GM23338 (cell line): ENCODE measurements at regions not wholly inside any gene's neighbourhood (a gene's known extent, or its start where the extent isn't known, plus 50 kb on each side); places are given as distances from the start of the nearest gene placed in this dataset.

Source experiments
- ATAC-seq: fragments of 200-7000 bp; cut with Tn5 transposase; 3 replicates; pipeline ENCODE4 v1.9.1; 2020
- DNase-seq: peaks from one replicate; pipeline ENCODE4 v3.0.0-alpha.2; 2015; ENCODE audit warnings: low spot score
- H2AFZ ChIP-seq: fragments of 200-600 bp; sonication (generic); 2 replicates; pipeline ENCODE4 v1.8.0; 2016; ENCODE audit warnings: antibody characterized with exemption, mild to moderate bottlenecking, moderate library complexity
- H3F3A ChIP-seq: fragments of 200-600 bp; sonication (generic); replicated peaks from 2 replicates; pipeline ENCODE4 v1.8.0; 2017; ENCODE audit warnings: antibody characterized with exemption, mixed run types, low read depth
- H3K27ac ChIP-seq: fragments of 200-600 bp; sonication (generic); 2 replicates; pipeline ENCODE4 v1.6.1; 2016; ENCODE audit warnings: low read depth
- H3K27me3 ChIP-seq: fragments of 200-600 bp; sonication (generic); 2 replicates; pipeline ENCODE4 v1.8.0; 2016; ENCODE audit warnings: mild to moderate bottlenecking, mixed run types, moderate library complexity; ENCODE audit not compliant: insufficient read depth
- H3K36me3 ChIP-seq: fragments of 200-600 bp; sonication (generic); 2 replicates; pipeline ENCODE4 v1.8.0; 2016; ENCODE audit warnings: mild to moderate bottlenecking; ENCODE audit not compliant: insufficient read depth
- H3K4me1 ChIP-seq: fragments of 200-600 bp; sonication (generic); 2 replicates; pipeline ENCODE4 v1.8.0; 2016; ENCODE audit warnings: mild to moderate bottlenecking, moderate library complexity; ENCODE audit not compliant: insufficient read depth
- H3K4me2 ChIP-seq: fragments of 200-600 bp; sonication (generic); 2 replicates; pipeline ENCODE4 v1.7.1; 2017; ENCODE audit warnings: mixed run types
- H3K4me3 ChIP-seq: fragments of 200-600 bp; sonication (generic); 2 replicates; pipeline ENCODE4 v1.6.1; 2016; ENCODE audit warnings: mixed run types
- H3K79me2 ChIP-seq: fragments of 200-600 bp; sonication (generic); replicated peaks from 2 replicates; pipeline ENCODE4 v1.8.0; 2017; ENCODE audit warnings: mild to moderate bottlenecking; ENCODE audit not compliant: insufficient read depth
- H3K9me2 ChIP-seq: fragments of 200-600 bp; sonication (generic); 2 replicates; pipeline ENCODE4 v1.8.0; 2017; ENCODE audit not compliant: insufficient read depth
- H4K20me1 ChIP-seq: fragments of 200-600 bp; sonication (generic); replicated peaks from 2 replicates; pipeline ENCODE4 v1.8.0; 2017; ENCODE audit warnings: mild to moderate bottlenecking; ENCODE audit not compliant: insufficient read depth
- H3K27ac Mint-ChIP-seq: 2 replicates; pipeline ENCODE4 v1.8.0; 2020; ENCODE audit warnings: inconsistent platforms, mild to moderate bottlenecking, moderate library complexity, mixed read lengths
- H3K27me3 Mint-ChIP-seq: 3 replicates; pipeline ENCODE4 v1.8.0; 2022; ENCODE audit warnings: low read depth, mild to moderate bottlenecking, moderate library complexity, mixed read lengths, inconsistent platforms; ENCODE audit not compliant: insufficient read depth, poor library complexity
- H3K36me3 Mint-ChIP-seq: 3 replicates; pipeline ENCODE4 v1.8.0; 2021; ENCODE audit warnings: low read depth, mild to moderate bottlenecking, inconsistent platforms, moderate library complexity, mixed read lengths
- H3K4me1 Mint-ChIP-seq: 3 replicates; pipeline ENCODE4 v1.8.0; 2020; ENCODE audit warnings: mild to moderate bottlenecking, inconsistent platforms, mixed read lengths
- H3K4me3 Mint-ChIP-seq: 3 replicates; pipeline ENCODE4 v1.8.0; 2021; ENCODE audit warnings: moderate library complexity, mild to moderate bottlenecking, inconsistent platforms, mixed read lengths
- H3K9me3 Mint-ChIP-seq: 3 replicates; pipeline ENCODE4 v1.8.0; 2020; ENCODE audit warnings: moderate library complexity, mild to moderate bottlenecking, inconsistent platforms, mixed read lengths
- CREB1 ChIP-seq: fragments of 250-450 bp; sonication (Bioruptor Pico); IDR thresholded peaks from 2 replicates; pipeline ENCODE4 v1.5.0; 2020; ENCODE audit warnings: low read depth, mild to moderate bottlenecking, moderate library complexity
- CTCF ChIP-seq, 2 experiments: fragments of 200-600 bp in 1 of 2; sonication (generic) in 1 of 2; conservative IDR thresholded peaks; 2 replicates each; pipeline versions ENCODE4 v1.5.1 to v1.6.1; 2016 to 2017; ENCODE audit warnings: antibody characterized with exemption in 2 of 2, low read depth in 2 of 2, mild to moderate bottlenecking in 2 of 2, moderate library complexity in 1 of 2
- ETS1 ChIP-seq: IDR thresholded peaks from 2 replicates; pipeline ENCODE4 v1.6.1; 2016; ENCODE audit warnings: antibody characterized with exemption
- EZH2 ChIP-seq: fragments of 200-600 bp; sonication (generic); IDR thresholded peaks from one replicate; pipeline ENCODE4 v1.8.0; 2017; ENCODE audit warnings: antibody characterized with exemption, mild to moderate bottlenecking, low read depth; ENCODE audit not compliant: unreplicated experiment
- ZNF114 ChIP-seq: fragments of 250-450 bp; sonication (Bioruptor Pico); IDR thresholded peaks from 2 replicates; pipeline ENCODE4 v1.5.0; 2020; ENCODE audit warnings: mild to moderate bottlenecking, moderate library complexity
- ZNF331 ChIP-seq: fragments of 250-450 bp; sonication (Bioruptor Pico); IDR thresholded peaks from 2 replicates; pipeline ENCODE4 v1.5.0; 2020; ENCODE audit warnings: low read depth, mild to moderate bottlenecking, moderate library complexity
- ZNF462 ChIP-seq: fragments of 250-450 bp; sonication (Bioruptor Pico); IDR thresholded peaks from 2 replicates; pipeline ENCODE4 v1.5.0; 2020; ENCODE audit warnings: mild to moderate bottlenecking, moderate library complexity

- TF ChIP-seq ZNF462 (CRISPR knock-in tag): no peak
- no peak for TF ChIP-seq EZH2
These were observed 76.3 kb upstream of the PLEKHA5 start (continued) for GRCh38 chr12:19053218-19053617.

- no peaks in the 10 kb centered on the region for H3F3A ChIP-seq
- Mint-ChIP-seq H3K9me3 (no peaks in the 10 kb centered on the region), H3K36me3 (no peaks in the 10 kb centered on the region), H3K4me1 (peaks cover 32% of the 10 kb centered on the region), H3K27ac (no peak overlapping the region), H3K27me3 (peaks cover 2% of the 10 kb centered on the region), H3K4me3 (no peak overlapping the region)
- peaks cover 28% of the 10 kb centered on the region for H3K4me1 ChIP-seq
- no peaks in the 10 kb centered on the region for H3K79me2 ChIP-seq
- TF ChIP-seq ZNF114 (CRISPR knock-in tag) (no peak), CREB1 (no peak), ZNF331 (CRISPR knock-in tag) (no peak)
- H3K27ac ChIP-seq: no peak overlapping the region
- no peak for ATAC-seq
- H3K4me2 ChIP-seq: 0 out of 2 replicates have a peak overlapping the region, but pooled peaks have one; percentile 2
- no peak overlapping the region for H2AFZ ChIP-seq
- H3K36me3 ChIP-seq: no peaks in the 10 kb centered on the region
- no peak for DNase-seq
- no peak overlapping the region for H3K4me3 ChIP-seq
- no peaks in the 10 kb centered on the region for H3K27me3 ChIP-seq
- H4K20me1 ChIP-seq: no peaks in the 10 kb centered on the region
- no peaks in the 10 kb centered on the region for H3K9me2 ChIP-seq
These were observed 75.5 kb upstream of the PLEKHA5 start for GRCh38 chr12:19054035-19054434.

GRCh38 chr12:19055589-19055988 is 73.9 kb upstream of the PLEKHA5 start:
- ATAC-seq (no peak), DNase-seq (no peak)
- Histone ChIP-seq H3K4me3 (no peak overlapping the region), H3F3A (no peaks in the 10 kb centered on the region), H3K27me3 (no peaks in the 10 kb centered on the region), H3K9me2 (no peaks in the 10 kb centered on the region), H3K4me2 (no peak overlapping the region), H3K79me2 (no peaks in the 10 kb centered on the region), H3K4me1 (peaks cover 28% of the 10 kb centered on the region), H3K27ac (no peak overlapping the region), H4K20me1 (no peaks in the 10 kb centered on the region), H3K36me3 (no peaks in the 10 kb centered on the region), H2AFZ (no peak overlapping the region)
- no peaks in the 10 kb centered on the region for H3K9me3 Mint-ChIP-seq
- peaks cover 32% of the 10 kb centered on the region for H3K4me1 Mint-ChIP-seq
- H3K4me3 Mint-ChIP-seq: no peak overlapping the region
- no peaks in the 10 kb centered on the region for H3K36me3 Mint-ChIP-seq
- no peak overlapping the region for H3K27ac Mint-ChIP-seq
- peaks cover 2% of the 10 kb centered on the region for H3K27me3 Mint-ChIP-seq
- TF ChIP-seq CTCF (conservative IDR thresholded peaks at IDR 0.05; ENCODE audit: low read depth in 2 of 2): no peak
- no peak for TF ChIP-seq ZNF114 (CRISPR knock-in tag)
- TF ChIP-seq ETS1: no peak
